Breast epithelium (tissue), 3 donors: ENCODE measurements at regions not wholly inside any gene's neighbourhood (a gene's known extent, or its start where the extent isn't known, plus 50 kb on each side); places are given as distances from the start of the nearest gene placed in this dataset.
"Not testable (repeated sequence)": the region's sequence is repeated elsewhere in the genome, so short reads cannot be mapped to it uniquely, and the experiment has no call there.

Experiments used
- POLR2A ChIP-seq: fragments of 450-650 bp; IDR thresholded peaks from one replicate; pipeline ENCODE4 v1.6.1; 2016; ENCODE audit warnings: antibody characterized with exemption, mild to moderate bottlenecking, moderate library complexity
- POLR2AphosphoS5 ChIP-seq, 3 donors: sonication (generic); formaldehyde crosslinking; IDR thresholded peaks; one replicate each; pipeline ENCODE4 v1.6.1; 2017; ENCODE audit warnings: antibody characterized with exemption in 3 of 3

DNA sequence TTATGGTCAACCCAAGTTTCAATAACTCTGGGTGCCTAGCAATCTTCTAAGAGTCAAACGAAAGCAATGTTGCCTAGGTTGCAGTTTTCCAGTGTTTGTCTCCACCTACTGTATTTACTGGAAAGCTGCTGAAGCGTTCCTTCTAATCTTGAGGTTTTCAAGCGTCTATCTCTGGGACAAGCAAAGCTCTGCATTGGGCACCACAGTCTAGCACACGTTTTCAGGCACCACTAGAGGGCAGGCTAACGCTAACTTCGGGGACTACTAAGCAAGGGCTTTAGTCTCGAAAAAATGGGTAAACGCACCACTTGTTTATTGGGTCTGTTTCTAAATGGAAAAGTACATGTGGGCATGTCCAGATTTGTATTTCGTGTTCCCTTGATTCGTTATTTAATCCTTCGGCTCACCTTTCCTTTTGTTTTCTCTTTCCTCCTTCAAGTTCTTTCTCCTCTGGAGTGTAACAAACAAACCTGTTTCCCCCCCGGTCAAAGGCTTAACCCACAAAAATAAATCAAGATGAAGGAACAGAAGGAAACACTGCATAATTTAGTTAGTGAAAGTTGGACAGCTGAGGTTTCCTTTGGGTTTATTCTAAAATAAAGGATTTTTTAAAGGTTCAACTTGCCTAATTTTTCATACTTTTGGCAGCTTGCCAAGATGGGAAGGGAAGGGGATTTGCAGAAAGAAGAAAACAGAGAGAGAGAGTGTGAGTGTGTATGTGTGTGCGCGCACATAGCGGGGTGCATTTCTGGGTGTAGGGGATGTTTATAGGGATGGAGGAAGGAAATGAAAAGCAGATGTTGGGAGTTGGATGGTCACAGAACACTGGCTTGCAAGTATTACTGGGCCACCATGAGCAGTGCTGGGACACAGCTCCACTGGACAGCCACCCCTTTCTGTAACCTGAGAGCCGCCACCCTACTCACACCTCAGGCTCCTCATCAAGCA lies 348.3 kb downstream of the GOLGA6L6 start:
- not testable (repeated sequence) for TF ChIP-seq POLR2A; POLR2AphosphoS5 (IDR thresholded peaks at IDR 0.05)
